ENCODE measurements at regions not wholly inside any gene's neighbourhood (a gene's known extent, or its start where the extent isn't known, plus 50 kb on each side); places are given as distances from the start of the nearest gene placed in this dataset.

- intact Hi-C loops (cut with micrococcal nuclease) (no loop called here), dilution Hi-C loops (cut with MboI; ENCODE audit: extremely low pct_ligation_motif_present, low sequenced_read_pairs) (loop anchor here (10.0 kb wide), 1 partner anchor 55 kb away; no protein-coding TSS in a partner anchor)
- Histone ChIP-seq H3K4me3 (replicated peaks in 1 of 3; ENCODE audit: insufficient read depth in 1 of 3, low read depth in 1 of 3, low read length in 3 of 3) (no peak overlapping the region), H4K20me1 (replicated peaks; ENCODE audit: control insufficient read depth, extremely low read depth, insufficient read depth, low read length) (no peaks in the 10 kb centered on the region), H3K36me3 (ENCODE audit: control insufficient read depth in 2 of 2, extremely low read depth in 1 of 2, insufficient read depth in 2 of 2, low read length in 2 of 2) (no peaks in the 10 kb centered on the region), H2AFZ (ENCODE audit: low read depth, low read length) (no peak overlapping the region), H3K9me1 (replicated peaks; ENCODE audit: control insufficient read depth, extremely low read depth, insufficient read depth, low read length) (no peaks in the 10 kb centered on the region), H3K27ac (ENCODE audit: insufficient read depth, low read depth, low read length) (no peak overlapping the region), H3K79me2 (ENCODE audit: control insufficient read depth, insufficient read depth, low read length) (no peaks in the 10 kb centered on the region), H3K9me3 (replicated peaks; ENCODE audit: control insufficient read depth, insufficient read depth, low read length) (no peaks in the 10 kb centered on the region), H3K9ac (replicated peaks; ENCODE audit: extremely low read depth, insufficient read depth, low read length) (no peak overlapping the region), H3K4me1 (ENCODE audit: control insufficient read depth, extremely low read depth, insufficient read depth, low read length) (no peaks in the 10 kb centered on the region), H3K4me2 (ENCODE audit: insufficient read depth, low read length) (no peak overlapping the region), H3K27me3 (ENCODE audit: control insufficient read depth in 2 of 2, insufficient read depth in 2 of 2, low read length in 2 of 2) (peaks cover 11% of the 10 kb centered on the region in 2 experiments)
- TF ChIP-seq JUN (IDR thresholded peaks at IDR 0.05; ENCODE audit: borderline replicate concordance, insufficient read depth, insufficient read length, low read depth) (no peak), GATA2 (IDR thresholded peaks at IDR 0.05; ENCODE audit: insufficient read depth, insufficient read length, low read depth, low read length) (no peak), MYC (IDR thresholded peaks at IDR 0.05; ENCODE audit: low read depth, low read length) (no peak), FOS (IDR thresholded peaks at IDR 0.05; ENCODE audit: borderline replicate concordance, insufficient read depth, low read length) (no peak), CTCF (IDR thresholded peaks at IDR 0.05; ENCODE audit: extremely low read depth in 1 of 2, insufficient read depth in 1 of 2, low read depth in 1 of 2, low read length in 2 of 2) (no peak), POLR2A (IDR thresholded peaks at IDR 0.05; ENCODE audit: low read depth, low read length) (no peak), EZH2 (IDR thresholded peaks at IDR 0.05; ENCODE audit: borderline replicate concordance, low read depth, low read length, severe bottlenecking) (no peak), POLR2AphosphoS5 (IDR thresholded peaks at IDR 0.05; ENCODE audit: insufficient read depth, low read depth, low read length) (no peak), MAX (IDR thresholded peaks at IDR 0.05; ENCODE audit: insufficient read depth, insufficient read length) (no peak)
- CTCF ChIA-PET, result no interaction called here
- no peak for FAIRE-seq
- no TSS peak for BruUV-seq (replicated peaks)
- POLR2A ChIA-PET, result no interaction called here
- DNase-seq (ENCODE audit: low read depth, low spot score), result no peak
Observed at GRCh38 chr1:203420263-203420662, 55.3 kb upstream of the PRELP start.

All from endothelial cell of umbilical vein (primary cell).